OCI-LY3 (cell line): ENCODE measurements at regions not wholly inside any gene's neighbourhood (a gene's known extent, or its start where the extent isn't known, plus 50 kb on each side); places are given as distances from the start of the nearest gene placed in this dataset.

ENCODE experiments used
- EZH2phosphoT487 ChIP-seq: fragments of 200-600 bp; shearing (Covaris generic); IDR thresholded peaks from 2 replicates; pipeline ENCODE4 v1.6.1; 2018; ENCODE audit warnings: antibody characterized with exemption, mixed run types, low read depth
- TF ChIP-seq, protein P1 (sequence below): fragments of 200-600, 300-600 bp; sonication (generic); IDR thresholded peaks from 2 replicates; pipeline ENCODE4 v1.5.1; 2014; ENCODE audit warnings: antibody characterized with exemption, low read length, low read depth

DNA sequence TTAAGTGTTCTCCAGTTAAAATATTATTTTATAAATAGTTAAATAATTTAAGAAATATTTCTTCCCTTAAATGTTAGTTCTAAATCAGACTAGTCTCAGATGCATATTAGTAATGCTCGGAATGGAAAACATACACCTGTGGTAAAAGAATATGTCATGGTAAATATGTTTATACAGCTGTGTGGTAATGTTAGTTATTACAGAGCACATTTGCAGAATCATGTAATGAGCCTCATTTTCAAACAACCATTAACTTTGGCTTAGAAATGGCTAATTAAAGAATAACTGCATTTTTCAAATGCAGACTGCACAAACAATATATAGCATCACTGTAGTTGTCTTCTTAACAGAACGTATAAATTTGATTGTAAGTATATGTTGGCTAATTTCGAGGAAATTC lies 90.3 kb downstream of the DISP1 start:
- TF ChIP-seq, protein P1, sequence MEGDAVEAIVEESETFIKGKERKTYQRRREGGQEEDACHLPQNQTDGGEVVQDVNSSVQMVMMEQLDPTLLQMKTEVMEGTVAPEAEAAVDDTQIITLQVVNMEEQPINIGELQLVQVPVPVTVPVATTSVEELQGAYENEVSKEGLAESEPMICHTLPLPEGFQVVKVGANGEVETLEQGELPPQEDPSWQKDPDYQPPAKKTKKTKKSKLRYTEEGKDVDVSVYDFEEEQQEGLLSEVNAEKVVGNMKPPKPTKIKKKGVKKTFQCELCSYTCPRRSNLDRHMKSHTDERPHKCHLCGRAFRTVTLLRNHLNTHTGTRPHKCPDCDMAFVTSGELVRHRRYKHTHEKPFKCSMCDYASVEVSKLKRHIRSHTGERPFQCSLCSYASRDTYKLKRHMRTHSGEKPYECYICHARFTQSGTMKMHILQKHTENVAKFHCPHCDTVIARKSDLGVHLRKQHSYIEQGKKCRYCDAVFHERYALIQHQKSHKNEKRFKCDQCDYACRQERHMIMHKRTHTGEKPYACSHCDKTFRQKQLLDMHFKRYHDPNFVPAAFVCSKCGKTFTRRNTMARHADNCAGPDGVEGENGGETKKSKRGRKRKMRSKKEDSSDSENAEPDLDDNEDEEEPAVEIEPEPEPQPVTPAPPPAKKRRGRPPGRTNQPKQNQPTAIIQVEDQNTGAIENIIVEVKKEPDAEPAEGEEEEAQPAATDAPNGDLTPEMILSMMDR = no peak
- TF ChIP-seq EZH2phosphoT487 = no peak
